Mucosa of gallbladder (tissue), 1 donor: ENCODE measurements at regions not wholly inside any gene's neighbourhood (a gene's known extent, or its start where the extent isn't known, plus 50 kb on each side); places are given as distances from the start of the nearest gene placed in this dataset.

Experiments
- DNase-seq: peaks from one replicate; pipeline ENCODE4 v3.0.0-alpha.2; 2020; ENCODE audit warnings: low spot score
- donor health status: DM: no; HTN: no; CAD: no.

DNA sequence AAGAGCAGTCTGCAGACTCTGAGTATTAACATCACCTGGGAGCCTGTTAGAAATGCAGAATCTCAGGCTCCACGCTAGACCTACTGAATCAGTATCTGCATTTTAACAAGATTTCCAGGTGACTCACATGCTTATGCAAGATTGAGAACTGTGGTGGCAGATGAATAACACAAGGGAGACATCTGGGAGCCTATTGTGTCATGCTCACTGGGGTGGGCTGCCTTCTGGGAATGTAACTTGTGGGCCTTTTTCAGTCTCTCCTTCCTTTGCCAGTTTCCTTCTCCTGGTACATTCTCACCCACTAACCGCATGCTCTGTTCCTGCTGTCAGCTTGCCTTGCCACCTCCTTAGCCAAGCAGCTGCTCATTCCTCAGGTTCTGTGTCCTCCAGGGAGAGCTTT is 176.6 kb upstream of the C9orf72 start:
- no peak for DNase-seq

DNA sequence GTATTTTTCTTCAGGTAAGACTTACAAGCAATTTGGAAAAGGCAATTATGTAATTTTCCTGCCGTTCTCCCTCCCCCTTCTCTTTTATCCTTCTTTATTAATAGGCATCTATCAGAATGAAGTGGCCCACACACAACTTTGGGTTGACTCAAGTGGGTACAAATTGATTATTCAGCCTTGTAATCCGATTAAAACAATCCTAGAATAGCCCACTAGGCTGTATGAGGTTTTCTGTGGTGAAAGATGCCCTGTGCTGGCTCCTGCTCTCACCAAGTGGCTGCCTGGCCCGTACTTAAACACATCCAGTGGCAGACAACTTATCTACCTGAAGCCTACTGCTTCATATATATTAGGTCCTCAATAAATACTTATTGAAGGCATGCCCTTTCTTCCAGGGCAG is 177.3 kb upstream of the C9orf72 start:
- no peak for DNase-seq

DNA sequence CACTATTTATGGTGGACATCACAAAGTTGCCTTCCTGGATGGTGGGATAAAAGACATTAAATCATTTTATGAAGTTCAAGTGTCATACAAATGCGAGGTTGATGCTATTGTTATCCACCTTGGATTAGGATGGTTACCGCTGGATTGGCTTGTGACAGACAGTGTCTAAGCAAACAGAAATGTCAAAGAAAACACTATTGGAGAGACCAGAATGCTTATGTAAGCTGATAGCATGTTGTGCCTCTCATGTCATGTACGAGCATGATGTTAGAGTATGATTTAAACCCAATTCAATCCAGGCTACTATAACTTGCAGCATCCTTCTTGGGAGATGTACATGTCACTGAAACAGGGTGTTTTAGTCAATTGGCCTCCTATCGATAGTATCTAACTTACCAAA is 178.8 kb upstream of the C9orf72 start:
- no peak for DNase-seq

DNA sequence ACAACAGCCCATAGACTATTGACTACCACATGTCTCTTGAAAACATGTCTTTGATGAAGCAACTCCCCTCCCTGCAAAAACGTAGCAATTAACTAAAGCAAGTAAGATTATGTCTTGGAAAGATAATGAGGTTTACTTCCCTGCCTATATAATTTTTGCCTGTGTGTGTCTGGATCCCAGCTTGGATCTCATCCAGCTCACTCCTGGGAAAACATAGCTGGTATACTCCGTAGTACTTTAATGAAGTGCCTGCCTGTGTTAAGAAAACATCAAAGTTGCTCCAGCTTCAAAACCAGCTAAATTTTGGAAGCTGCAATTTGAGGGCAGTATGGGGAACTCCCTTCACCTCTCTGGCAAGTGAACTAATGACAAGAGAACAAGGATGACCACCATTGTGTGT is 182.6 kb upstream of the C9orf72 start:
- DNase-seq, result no peak

DNA sequence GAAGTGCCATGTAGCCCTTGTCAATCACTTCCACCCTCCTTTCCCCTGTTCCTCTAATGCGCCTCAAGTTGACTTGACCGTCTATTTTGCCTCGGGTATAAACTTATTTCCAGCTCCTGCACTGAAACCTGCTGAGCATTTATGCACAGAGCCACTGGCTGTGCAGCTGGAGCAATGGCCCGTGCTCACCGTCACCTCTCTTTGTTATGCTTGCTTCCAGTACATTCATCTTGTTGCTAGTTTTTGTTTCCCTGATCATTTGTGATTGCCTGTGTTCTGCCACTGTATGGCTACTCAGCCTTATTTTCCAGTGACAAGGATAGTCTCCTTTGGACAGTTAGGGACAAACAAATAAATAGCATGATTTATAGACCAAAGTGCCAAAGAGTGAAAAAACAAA is 183.1 kb upstream of the C9orf72 start:
- no peak for DNase-seq

DNA sequence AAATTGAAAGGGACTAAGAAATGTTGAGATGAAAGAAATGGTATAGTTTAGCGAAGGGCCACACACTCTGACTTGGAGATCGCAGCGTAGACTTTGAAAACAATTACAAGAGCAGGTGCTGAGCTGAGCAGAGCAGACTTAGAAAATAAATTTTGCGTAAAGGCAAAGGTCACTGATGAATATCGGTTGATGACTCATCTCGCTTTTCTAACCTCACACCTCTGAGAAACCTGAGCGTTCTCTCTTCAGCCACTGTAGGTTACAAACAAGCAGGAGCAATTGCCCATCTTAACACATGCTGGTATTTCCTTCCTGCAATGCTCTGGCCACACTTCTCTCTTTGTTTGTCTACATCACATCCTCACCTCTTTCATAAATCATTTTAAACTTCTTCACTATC is 190.6 kb upstream of the C9orf72 start:
- no peak for DNase-seq

DNA sequence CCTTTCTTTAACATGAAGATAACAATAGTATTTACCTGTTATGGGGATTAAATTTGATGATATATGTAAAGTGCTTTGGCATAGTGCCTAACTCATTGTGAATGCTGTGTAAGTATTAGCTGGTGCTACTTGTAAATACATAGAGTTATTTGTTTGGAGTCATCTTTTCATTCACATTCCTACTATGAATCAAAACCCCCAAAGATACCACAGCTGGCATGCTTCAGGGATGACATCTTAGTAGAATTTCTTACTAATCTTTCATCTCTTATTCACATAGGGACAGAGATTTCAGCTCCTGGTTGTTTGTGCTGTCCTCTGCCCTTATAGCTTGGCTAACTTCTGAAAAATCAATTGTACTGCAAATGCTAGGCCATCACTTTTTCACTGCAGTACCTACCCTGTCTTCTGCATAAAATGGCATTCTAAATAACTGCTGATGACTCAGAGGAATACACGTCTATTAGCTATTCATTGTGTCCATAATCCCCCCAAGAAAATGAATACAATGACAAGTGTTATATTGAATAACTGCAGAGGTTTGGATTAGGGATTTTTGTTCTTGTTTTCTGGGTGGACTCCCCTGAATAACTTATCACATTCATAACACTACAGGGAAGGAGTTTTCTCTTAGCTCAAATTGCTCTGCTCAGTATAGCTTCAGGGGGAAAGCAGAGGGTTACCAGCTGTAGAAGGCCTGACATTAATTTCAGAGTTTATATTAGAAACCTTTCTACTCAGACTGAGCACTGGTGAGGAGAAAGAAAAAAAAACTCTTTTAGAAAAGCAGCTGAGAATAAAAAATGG is 192.2 kb upstream of the C9orf72 start:
- no peak for DNase-seq

DNA sequence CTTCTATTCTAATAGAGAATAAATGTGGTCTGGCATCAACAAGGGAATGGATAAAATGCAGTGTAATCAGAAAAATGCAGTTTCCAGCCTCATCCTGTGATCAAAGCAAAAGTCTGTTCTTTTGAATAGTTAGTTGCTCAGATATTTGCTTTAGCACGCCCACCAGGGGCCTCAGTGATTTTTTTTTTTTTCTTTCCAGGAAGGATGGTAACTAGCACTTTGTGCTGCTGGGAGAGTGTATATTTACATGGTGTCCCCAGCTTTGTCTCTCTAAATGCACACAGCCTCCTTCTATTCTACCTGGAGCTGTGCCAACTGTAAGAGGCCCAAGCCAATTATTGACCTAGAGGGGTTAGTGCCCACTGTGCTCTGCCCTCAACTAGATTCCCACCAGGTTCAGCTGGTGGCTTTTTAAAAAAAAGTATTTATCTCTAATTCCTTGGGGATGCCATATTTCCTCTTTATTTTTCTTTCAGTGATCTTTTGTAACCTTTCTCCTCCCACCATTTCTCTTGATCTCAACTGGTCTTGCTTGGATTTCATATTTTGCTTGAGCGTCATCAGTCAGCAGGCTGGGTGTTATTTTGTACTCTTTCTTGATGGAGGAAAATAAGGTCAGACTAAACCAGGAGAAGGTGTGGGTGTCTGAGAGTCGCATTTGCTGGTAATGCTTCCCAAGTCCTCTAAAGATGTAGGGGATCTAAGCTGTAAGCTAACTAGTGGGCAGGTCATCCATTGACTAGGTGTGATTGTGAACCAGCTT is 193.0 kb upstream of the C9orf72 start:
- no peak for DNase-seq

DNA sequence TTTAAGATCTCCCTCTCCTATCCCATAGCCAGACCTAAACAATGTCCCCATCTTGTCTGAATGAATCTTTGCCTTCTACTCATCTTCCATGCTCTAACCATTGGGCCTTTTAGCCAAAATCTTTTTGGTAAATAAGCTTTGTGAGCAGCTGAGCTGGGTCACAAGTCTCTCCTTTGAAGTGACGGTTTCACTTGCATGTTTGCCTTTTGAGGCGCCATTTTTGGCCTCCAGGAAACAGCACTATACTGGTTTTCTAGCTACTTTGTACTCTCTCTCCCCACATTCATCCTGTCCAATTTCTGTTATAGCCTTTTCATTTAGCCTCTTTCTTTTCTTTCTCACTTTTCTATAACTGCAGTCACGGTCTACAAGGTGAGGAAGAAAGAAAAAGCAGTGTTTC is 195.5 kb upstream of the C9orf72 start:
- no peak for DNase-seq

DNA sequence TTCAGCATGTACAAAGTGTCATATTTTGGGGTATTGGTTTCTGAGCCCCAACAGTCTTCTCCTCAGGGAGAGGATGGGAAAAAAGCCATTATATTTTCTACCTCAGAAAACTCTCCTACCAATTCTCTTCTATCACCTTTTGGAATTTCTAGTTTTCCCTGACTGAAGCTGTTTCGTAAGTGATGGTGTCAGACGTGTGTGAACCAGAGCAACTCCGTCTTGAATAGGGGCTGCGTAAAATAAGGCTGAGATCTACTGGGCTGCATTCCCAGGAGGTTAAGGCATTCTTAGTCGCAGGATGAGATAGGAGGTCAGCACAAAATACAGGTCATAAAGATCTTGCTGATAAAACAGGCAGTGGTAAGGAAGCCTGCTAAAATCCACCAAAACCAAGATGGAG is 197.3 kb upstream of the C9orf72 start:
- no peak for DNase-seq

DNA sequence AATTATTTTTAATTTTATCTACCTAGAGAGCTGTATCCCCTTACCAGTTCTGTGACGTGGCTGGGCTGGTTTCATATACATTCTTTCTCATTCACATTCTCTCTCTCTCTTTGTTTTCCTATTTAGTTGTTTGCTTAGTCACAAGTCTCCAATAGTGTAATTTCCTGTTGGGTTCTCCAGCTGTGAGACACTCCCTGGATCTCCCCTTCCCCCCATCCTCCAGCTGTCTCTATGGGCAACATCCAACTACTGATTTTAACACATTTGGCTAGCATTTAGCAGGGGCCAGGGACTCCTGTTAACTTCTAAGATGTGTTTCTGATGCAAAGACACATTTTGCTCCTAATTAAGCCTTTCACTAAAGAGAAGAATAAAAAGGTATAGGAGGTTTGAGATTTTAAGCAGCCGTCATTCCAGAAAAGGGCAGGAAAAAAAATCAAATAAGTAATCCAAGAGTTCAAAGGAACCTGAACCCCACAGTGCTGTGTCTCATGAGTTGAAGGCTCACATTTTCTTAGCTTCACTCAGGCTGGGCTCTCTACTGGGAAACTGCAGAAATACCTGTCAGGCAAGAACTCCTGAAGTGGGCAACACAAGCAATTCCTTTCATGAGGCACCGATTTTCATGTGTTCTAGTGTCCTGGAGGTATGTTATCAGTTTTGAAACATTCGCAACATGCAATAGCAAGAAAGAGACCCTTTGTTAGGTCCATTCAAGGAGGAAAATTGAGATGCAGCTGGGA is 198.7 kb upstream of the C9orf72 start:
- DNase-seq, result no peak

DNA sequence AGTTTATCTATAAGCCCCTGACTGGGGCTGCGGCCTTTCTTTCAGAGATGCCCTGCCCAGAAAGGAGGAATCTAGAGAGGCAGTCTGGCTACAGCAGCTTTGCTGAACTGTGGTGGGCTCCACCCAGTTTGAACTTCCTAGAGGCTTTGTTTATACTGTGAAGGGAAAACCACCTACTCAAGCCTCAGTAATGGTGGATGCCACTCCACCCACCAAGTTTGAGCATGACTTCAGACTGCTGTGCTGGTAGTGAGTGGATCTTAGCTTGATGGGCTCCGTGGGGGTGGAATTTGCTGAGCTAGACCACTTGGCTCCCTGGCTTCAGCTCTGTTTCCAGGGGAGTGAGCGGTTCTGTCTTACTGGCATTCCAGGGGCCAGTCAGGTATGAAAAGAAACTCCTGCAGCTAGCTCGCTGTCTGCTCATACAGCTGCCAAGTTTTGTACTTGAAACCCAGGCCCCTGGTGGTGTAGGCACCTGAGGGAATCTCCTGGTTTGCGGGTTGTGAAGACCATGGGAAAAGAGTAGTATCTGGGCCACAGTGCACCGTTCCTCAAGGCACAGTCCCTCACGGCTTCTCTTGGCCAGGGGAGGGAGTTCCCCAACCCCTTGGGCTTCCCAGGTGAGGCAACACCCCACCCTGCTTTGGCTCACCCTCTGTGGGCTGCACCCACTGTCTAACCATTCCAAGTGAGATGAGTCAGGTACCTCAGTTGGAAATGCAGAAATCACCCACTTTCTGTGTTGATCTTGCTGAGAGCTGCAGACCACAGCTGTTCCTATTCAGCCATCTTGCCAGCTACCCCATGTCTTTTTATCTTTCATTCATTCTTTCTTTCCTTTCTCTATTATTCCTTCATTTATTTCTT is 211.8 kb upstream of the C9orf72 start:
- no peak for DNase-seq

DNA sequence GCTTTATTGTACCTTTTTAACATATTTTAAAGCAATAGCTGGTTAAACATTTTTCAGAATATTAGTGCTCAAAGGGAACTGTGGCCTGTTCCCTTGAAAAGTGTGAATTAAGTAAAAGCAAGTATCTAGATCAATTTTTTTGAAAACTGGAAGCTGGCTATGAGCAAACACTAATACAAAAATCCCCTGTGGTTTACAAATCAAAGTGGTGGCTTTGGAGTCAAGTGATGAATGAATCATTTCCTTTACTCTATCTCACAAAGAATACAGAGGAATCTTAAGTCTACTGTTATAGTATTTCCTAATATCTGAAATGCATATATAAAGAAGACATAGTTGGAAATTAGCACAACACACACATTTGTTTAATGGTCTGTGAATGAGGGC is 212.4 kb upstream of the C9orf72 start:
- DNase-seq, result no peak

DNA sequence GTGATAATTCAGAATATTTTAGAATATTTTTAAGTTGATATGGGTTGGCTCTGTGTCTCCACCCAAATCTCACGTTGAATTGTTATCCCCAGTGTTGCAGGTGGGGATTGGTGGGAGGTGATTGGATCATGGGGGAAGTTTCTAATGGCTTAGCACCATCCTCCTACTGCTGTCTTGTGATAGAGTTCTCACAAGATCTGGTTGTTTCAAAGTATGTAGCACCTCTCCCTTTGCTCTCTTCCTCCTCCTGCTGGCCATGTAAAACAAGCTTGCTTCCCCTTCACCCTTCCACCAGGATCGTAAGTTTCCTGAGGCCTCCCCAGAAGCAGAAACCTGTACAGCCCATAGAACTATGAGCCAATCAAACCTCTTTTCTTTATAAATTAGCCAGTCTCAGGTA is 214.6 kb upstream of the C9orf72 start:
- no peak for DNase-seq

DNA sequence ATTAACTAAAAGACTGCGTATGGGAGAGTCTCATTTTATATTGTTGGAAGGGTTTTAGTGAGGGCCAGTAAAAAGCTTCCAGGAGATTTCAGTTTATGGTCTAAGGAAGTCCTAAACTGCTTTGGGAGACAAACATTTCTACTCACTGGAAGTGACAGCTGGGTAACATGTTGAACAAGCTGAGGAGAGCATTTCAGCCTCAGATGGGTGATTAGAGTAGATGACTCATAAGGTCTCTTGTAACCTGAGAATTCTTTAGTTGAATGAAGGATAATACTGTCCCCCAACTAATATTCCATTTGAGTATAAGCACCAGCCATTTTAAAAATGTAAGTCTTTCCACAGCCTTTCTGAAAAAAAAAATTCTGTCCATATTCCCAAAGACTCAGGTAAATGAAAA is 218.0 kb upstream of the C9orf72 start:
- DNase-seq, result no peak

DNA sequence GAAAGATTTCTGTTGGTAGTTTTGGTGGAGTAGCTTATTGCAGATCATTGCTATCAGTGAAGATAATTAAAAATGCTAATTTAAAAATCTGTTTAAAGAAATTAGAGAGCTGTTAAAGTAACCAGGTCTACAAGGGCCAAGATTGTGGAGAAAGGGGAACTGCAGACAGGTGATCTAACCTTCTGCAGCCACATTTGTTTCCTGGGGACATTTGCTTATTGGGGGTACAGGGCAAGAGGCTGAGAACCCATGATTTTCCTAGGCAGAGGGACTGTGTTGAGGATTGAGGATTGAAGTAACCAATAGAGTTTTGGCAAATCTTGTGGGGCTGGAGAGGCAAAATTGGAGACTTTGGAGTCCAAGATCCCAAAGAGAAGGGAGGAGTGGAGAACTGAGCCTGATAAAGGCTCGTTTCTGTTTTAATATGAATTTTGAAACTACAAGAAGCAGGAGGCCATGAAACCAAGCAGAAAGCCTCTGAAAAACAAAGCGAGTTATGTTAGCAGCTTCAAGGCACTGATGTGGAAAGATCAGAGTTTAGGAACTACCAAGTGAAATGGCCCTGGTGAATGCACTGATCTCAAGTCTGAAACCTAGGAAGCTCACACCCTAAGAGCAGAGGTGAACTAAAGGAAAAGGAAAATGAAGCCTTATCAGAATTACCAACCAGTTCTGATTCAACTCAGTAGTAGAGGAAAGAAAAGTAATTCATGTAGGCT is 219.8 kb upstream of the C9orf72 start:
- DNase-seq, result no peak

DNA sequence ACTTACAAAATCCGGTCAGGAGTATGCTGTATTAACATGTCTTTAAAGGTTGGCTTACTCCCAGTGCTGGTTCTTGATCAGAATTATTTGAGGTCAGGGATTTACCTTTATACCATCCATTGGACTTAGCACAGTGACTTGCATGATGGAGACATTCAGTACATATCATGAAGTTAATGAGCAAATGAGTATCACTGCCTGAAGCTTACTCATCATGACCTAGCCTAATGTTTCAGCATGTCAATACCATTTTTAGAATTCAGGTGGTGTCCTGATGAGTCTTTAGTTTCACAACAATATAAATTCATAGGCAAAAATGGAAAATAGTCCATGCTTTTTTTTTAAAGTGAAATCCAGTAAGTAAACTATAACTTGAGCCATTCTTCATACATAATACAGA is 226.0 kb upstream of the C9orf72 start:
- DNase-seq, result no peak

DNA sequence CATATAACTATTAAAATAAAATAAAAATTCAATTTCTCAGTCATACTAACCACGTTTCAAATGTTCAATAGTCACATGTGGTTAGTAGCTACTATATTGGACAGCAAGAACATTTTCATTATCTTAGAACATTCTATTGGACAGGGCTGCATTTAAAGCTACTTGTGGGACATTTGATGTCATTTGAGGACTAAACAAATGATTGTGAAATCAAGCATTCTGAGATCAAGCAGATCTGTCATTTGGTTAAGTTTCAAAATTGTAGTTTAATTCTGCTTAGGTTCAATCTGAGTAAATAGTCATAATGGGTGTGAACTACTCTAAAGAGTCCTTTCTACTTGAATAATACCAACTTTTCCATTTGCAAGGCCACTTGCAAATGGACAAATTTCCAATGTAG is 226.9 kb upstream of the C9orf72 start:
- DNase-seq, result no peak

DNA sequence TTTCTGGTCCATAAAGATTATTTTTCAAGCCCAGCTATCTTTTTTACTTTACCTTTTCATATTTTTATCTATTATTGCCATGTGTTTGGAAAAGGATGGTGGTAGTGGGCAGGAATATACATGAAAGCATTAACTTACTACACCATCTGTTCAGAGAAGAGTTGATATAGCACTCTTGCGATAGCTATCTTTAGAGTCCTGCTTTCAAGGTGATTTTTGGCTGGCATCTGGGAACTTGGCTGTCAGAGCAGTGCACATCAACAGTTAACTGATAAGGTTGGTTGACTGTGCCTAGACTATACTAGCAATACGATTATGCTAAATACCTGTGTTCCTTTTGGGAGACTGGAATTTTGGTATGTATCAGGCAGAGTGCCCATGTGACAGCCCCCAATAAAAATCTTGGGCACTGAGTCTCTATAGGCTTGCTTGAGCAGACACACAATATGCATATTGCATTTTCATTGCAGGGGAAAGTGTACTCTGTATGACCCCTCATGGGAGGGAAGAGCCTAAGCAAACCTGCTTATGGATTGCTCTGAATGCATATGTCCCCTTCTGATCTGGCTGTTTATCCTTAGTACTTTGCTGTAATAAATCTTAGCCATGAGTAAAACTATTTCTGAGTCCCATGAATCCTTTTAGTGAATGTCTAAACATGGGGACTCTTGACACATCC is 227.6 kb upstream of the C9orf72 start:
- no peak for DNase-seq

DNA sequence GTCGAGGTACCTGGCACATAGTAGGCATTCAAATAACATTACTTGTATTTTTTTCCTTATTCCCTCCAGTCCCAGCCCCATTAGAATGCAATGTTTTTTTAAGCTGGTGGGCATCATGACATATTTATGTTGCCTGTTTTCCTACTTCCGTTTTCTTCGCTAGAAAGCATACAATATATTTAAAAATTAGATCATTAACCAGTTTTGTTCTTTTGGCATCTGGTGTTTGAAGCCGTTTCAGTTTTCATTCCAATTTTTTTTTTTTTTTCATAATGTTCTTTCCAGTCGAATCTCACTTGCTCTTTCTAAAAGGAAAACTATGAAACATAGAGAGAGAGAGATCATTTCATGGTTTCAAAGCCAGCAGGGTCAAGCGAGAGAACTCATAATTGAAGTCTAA is 228.3 kb upstream of the C9orf72 start:
- DNase-seq, result no peak

DNA sequence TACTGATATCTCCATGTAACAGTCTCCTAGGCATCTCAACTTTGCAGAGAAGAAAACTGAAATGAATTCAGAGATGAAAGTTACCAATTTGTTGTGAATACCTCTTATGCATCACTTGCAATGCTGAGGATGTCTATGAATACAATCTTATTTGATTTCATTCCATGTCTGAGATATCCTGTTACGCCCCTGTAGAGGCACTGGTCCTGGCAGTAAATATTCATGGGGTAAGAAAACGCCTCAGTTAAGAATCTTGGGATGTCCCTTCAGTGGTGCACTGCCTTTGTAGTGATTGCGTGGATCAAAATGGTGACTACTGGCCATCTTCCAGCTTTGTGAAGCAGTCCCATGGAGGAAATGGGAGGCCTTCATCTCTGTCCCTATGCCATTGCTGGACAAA is 229.1 kb upstream of the C9orf72 start:
- no peak for DNase-seq
